Islet precursor cell (in vitro differentiated cells): ENCODE measurements at regions not wholly inside any gene's neighbourhood (a gene's known extent, or its start where the extent isn't known, plus 50 kb on each side); places are given as distances from the start of the nearest gene placed in this dataset.

Source experiments
- DNase-seq: peaks from one replicate; pipeline ENCODE4 v3.0.0-alpha.2; 2018

DNA sequence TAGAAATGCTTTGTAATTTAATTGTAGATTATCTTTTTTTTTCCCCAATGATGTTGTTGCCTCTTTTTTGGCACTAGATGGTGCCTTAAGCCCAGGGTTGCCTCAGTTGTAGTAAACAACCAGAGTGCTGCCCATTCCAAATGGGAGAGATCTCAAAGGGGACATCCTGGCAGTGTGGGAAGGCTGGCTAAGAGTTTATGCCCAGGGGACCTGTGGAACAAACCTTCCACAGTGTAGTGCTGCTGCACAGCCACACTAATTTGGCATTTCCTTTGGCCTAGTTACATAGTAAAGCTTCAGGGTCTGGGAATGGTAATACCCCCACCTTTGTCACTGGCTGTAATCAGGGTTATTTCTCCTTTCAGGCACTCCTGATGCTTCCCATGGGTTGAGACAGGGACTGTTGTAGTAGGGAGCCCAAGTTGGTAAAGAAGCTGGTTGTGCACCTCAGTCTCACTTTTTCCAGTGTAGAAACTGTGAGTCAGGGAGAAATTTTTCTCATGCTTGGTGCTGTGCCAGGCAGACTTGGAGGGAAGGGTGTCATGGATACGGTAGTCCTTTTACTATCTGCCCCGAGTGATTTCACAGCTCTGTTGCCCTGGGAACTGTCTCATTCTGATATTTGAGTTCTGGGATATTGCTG is 177.8 kb upstream of the ECI2 start:
- peak; percentile 68 for DNase-seq

DNA sequence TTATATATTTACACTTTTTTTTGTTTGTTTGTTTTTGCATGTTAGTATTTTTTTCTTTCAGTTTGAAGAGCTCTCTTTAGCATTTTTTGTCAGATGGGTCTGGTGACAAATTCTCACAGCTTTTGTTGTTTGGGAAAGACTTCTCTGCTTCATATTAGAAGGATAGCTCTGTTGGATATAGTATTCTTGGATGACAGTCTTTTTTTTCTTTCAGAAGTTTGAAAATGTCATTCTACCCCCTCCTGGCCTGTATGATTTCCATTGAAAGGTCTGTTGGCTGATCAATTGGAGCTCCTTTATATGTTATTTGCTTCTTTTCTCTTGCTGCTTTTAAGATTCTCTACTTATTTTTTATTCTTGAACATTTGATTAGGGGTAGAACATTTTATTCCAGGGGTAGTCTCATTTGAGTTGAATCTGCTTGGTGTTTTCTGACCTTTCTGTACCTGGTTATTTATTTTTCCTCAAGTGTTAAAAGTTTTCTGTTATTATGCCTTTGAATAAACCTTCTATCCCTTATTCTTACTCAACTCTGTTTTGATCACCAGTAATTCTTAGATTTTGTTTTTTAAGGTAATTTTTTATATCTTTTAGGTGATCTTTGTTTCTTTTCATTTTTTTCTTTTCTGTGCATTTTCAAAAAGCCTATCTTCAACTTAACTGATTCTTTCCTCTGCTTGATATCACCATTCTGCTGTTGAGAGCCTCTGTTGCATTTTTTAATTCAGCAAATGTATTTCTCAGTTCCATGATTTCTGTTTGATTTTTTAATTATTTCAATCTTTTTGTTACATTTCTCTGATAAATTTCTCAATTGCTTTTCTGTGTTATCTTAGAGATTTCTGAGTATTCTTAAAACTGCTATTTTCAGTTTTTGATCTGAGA is 176.8 kb upstream of the ECI2 start:
- DNase-seq, result no peak

DNA sequence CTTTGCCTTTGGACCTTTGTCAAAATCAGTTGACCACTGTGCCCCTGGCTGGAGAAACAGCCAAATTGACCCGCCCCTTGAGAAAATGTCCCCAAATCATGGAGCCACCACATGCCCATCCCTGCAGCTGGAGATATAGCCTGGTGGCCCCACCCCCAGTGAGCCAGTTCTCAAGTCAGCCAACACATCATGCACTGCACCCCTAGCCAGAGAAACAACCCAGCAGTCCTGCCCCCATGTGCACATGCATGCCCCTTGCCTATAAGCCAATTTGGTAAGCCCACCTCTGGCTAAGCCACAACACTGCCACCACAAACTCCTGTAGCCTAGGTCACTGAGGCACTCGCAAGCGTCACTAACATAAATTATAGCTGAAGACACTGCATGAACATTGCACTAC is 174.2 kb upstream of the ECI2 start:
- no peak for DNase-seq

DNA sequence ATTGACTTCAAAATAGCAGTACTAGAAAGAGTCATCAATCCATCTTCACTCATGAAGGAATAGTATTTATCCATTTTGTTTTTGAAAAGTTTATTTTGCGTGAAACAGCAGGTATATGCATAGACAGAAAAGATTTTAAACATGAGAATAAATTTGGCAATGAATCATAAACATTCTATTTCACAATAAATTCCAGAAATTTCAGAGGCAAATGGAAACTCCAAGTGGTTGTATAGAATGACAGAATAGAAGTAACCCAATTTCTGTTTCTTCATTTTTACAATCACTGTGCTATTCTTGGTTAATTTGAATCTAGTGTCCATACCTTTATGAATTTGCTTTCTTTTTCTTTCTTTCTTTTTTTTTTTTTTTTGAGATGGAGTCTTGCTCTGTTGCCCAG is 173.0 kb upstream of the ECI2 start:
- DNase-seq, result no peak

DNA sequence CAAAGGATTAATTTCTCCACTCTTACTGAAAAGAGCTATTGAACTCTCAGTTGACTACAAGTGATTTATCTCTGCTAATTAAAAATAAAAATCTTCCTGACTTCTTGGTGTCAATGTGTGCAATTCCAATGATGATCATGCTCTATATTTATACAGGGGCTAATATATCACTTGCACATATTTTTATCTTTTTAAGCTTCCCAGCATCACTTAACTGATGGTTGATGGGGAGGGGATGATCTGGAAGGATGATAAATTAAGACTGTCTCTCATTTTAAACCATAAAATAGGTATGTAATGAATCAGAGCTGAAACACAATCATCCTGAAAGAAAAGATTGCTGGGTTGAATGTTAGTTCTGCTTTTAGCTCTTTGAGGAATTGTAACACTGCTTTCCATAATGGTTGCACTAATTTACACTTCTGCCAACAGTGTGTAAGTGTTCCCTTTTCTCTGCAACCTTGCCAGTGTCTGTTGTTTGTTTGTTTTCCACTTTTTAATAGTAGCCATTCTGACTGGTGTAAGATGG is 169.6 kb upstream of the ECI2 start:
- no peak for DNase-seq

DNA sequence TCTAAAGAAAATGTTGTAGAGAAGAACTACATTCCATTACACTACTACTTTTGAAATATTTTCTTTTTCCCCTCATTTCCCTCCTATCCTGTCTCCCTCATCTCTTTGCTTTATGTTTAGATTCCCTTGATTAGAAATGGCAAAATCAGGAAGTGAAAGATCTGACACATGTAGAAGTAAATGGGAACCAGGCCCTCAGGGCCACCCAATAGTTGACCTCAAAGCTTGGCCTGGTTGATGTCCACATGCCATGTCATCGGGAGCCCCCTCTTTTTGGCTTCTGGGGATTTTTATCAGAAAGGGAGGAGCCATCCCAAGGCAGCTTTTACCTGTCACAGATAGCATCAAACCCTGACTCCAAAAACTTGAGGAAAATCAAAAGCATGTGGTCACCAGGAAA is 168.3 kb upstream of the ECI2 start:
- no peak for DNase-seq

DNA sequence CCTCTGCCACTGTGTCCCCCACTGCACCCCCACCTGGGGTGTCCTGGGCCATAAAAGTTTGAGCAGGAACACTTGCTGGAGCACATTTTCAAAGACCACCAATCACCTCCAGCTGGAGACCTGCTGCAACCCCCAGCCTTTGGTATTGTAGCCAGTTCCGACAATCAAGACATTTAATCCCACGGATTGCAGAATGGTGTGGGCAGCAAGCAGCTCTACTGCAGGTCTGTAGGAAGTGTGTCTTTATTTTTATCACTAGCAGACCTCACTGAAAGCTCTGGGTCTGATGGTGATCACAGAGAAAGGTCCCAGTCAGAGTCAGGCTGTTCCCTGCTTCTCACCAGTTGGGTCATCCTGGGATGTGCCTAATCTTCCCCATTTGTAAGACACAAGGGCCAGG is 167.1 kb upstream of the ECI2 start:
- DNase-seq, result no peak

DNA sequence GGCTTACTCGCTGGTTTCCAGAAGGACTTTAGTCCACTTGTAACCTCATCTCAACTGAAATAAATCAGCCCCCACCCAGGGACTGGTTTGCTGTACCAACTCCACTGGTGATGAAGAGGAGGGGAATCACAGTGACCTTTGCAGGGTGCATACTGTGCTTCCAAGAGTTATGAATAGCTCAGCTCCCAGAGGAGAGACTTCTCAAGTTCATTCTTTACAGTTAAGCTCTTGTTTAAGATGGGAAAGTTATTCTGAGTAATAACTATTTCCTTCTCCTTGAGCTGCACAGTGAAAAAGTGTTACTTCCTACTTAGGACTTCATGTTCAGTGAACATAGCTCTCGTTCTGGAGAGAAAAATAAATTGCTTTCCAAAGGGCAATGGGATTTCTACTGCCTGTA is 166.5 kb upstream of the ECI2 start:
- no peak for DNase-seq

DNA sequence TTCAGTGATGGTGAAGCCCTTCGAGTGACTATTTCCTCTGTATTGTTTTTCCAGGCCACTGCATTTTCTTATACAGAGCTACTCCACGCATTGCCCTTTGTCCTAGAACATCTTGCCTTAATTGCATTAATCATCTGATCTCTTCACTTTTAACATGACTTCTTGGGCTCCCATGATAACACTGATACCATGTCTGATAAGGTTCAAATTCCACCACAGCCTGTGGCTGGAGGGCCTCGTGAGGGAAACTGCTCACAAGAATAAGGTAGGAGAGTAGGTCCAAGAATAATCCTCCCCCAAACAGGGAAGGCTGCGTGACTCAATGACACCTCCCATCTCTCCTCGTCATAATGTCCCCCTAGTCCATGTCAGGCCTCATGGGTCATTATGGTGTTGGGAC is 165.5 kb upstream of the ECI2 start:
- DNase-seq, result no peak

DNA sequence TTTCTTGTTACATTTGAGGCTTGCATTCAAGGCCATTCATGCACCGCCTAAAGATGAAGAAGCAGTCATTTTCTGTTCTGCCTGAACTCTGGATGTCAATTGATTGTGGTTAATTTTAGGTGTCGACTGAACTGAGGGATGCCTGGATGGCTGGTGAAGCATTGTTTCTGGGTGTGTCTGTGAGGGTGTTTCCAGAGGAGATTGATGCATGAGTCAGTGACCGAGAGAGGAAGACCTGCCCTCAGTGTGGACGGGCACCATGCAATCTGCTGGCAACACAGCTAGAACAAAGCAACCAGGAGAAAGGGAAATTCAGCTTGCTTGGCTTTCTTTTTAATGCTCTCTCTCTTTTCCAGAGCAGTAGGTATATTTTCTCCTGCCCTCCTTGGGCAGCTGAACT is 164.1 kb upstream of the ECI2 start:
- DNase-seq, result no peak

DNA sequence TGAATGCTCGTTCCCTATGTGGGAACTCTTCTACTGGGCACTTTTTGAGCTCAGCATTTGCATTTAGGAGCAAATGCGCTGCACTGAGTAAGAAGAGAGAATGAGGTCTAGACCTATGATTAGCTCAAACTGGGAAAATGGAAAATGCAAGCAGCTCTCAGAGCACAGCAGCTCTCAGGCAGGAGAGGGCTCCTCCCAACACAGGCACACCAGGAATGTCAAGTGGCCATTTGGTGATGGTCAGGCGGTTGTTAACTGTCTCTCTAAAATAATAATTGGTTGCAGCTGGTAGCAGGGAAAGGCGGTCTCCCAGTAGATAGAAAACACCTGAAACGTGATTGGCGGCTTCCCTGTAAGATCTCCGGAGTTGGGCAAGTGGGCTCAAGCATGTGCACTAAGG is 162.0 kb upstream of the ECI2 start:
- DNase-seq, result peak; percentile 79

DNA sequence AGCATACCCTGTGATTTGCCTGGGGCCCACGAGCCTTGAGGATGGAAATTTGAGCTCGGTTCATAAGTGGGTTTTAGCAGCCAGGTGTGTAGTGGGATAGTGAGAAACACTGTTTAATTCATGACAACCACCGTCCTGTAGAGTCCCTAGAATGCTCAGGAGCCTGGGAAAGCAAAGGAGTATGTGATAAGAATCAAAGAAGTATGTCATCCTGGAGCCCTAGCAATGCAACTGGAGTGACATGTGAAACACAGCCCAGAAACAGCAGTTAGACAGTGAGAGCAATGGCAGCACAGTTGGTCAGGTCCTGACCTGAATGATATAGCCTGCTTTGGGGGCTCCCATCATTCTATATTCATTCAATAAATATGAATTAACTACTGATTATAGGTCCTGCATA is 161.2 kb upstream of the ECI2 start:
- peak; percentile 63 for DNase-seq

DNA sequence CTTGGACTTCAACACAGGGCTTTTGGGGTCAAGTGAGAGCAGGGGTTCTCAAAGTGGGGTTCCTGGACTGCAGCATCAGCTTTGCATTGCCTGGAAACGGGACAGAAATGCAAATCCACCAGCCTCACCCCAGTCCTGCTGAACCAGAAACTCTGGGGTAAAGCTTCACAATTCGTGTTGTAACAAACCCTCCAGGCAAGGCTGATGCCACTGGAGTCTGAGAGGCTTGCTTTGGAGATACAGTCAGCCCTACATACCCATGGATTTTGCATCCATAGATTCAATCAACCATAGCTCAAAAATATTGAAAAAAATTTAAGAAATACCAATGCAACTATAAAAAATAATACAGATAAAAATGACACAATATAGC is 160.4 kb upstream of the ECI2 start:
- DNase-seq, result no peak

DNA sequence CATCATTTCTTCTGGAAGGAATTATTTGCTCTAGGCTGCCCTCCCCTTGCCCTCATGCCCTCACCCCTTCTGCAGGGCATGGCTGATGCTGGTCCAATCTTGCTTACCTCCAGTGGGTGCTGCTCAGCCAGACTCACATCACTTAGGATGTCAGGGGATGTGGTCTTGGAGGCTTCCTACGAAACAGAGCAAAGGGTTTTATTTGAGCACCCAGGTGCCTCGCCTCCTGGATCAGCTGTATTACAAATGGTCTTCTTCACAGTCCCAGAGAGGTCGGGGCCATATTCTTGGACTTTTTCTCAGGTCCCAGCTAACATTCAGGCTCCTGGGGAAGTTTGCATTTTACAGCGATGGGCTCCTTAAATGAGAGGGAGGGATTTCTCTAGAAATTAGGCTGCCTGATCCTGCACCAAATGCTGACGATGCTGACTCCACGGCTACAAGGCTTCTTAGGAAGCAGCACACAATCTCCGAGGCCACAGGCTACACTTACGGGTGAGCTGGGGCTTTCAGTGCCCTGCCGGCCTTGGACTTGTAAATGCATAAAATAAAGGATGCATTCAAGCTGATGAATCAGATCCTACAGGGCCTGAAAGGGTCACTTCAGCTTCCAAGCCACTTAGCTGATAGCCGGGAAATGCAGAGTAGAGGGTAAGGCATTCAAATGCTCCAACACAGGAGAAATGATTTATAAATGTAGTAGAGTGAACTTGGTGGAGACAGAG is 159.8 kb upstream of the ECI2 start:
- no peak for DNase-seq

DNA sequence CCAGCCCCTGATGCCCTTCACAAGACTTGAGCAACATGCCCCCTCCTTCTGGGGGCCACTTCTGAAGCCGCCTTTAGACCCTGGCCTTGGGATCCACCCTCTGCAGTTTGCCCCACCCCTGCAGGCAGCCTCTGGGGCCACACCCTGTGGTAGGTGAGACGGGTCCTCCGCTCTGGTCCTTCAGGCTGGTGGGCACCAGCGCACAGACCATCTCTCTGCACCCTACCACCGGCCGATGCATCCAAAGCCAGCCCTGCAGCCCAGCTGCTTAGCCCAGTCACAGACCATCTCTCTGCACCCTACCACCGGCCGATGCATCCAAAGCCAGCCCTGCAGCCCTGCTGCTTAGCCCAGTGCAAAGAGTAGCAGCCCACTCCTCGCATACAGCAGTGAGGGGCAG is 159.3 kb upstream of the ECI2 start:
- no peak for DNase-seq

DNA sequence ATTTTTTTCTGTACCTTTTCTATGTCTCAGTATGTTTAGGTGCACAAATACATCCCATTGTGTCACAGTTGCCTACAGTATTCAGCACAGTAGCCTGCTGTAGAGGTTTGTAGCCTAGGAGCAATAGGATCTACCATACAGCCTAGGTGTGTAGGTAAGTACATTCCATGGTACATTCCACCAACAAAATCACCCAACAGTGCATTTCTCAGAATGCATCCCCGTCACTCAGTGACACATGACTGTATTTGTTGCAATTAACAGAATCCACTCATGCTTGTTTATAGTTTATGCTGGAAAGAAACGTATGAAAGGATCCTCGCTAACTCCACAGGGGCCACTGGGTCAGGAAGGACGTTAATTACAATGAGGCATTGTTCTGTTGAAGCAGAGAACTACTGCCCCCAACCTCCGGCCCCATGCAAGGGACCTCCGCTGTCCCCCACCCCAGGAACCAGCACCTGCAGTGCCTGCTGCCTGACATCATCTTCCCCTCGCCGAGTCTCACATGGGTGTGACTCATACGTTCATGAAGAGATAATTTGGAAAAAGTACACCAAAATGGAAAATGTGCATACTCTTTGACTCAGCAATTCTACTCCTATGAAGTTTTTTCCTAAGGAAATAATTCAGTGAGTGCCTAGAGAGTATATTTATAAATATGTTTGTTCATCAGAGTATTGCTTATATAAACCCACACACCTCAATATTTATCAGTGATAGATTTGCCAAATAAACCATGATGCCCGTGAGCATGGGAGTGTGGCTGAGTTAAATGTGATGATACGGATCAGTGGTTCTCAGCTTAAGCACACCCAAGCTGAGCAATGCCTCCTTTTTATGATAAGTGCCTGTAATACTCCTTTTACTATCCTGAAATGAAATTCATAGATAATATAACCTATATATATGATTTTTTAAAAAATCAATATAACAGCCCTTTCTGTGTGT is 156.4 kb upstream of the ECI2 start:
- DNase-seq, result peak; percentile 79

DNA sequence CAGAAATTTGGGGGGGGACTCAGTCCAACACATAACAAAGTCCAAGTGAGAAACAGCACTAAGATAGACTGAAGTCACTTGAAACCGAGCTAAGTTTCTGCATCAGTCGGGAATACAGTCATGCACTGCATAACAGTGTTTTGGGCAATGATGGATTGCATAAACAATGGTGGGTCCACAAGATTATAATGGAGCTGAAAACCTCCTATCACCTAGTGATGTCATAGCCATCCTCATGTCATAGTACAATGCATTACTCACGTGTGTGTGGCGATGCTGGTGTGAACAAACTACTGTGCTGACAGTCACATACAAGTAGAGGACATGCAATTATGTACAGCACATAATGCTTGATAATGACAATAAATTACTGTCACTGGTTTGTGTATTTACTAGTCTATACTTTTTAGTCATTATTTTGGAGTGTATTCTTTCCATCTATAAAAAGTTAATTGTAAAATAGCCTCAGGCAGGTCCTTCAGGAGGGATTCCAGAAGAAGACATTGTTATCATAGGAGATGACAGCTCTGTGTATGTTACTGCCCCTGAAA is 154.5 kb upstream of the ECI2 start:
- DNase-seq, result no peak

DNA sequence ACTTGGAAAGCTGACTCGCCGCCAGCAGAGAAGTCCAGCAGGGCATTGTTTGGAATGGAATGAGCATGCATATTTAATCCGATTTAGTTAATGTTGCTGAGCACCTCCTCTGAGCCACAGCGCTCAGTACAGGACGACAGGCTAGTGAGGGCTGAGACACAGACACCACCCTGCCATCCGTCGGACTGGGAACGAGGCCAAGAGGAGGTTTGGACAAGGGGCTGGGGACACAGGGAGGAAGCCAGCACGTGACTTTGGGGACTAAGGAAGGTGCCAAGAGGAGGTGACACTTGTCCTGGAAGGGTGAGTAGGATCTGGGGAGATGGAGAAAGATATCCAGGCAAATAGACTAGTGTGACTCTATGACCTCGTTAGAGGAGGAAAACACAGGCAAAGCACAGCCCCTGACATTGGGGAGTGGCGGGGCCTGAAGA is 152.5 kb upstream of the ECI2 start:
- no peak for DNase-seq

DNA sequence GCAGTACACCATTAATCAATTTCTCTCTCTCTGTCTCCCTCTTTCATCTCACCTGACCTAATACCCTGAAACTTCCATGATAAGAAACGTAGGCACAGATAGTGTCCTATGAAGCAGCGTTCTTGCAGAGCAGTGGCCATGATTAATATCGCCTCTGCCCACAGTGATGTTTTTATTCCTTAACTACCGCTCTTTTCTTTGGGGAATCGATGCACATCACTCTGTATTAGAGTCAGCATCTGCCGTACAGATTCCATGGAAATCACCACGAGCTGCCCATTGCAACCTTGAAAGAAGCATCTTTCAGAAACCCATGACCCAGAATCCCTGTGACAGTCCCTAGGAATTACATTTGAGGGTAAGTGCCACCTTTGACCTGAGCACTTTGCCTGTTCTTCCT is 152.0 kb upstream of the ECI2 start:
- no peak for DNase-seq

DNA sequence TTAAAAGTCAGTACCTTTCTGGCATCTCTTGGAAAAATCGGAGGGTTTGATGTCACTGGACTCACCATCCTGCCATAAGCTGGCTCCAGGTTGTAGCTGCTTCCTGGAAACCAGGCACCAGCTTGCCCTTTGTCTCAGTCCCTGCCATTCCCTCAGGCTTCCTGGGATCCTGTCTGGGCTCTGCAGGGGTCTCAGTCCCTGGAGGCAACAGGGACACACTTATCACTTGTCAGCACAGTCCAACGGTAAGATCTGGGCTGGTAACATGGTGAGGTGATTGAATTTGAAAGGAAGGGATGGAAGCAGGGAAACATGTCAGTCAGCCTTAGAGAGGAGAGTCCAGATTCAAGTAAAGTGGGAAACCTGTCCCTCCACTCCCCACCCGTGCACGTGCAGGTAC is 147.6 kb upstream of the ECI2 start:
- no peak for DNase-seq

DNA sequence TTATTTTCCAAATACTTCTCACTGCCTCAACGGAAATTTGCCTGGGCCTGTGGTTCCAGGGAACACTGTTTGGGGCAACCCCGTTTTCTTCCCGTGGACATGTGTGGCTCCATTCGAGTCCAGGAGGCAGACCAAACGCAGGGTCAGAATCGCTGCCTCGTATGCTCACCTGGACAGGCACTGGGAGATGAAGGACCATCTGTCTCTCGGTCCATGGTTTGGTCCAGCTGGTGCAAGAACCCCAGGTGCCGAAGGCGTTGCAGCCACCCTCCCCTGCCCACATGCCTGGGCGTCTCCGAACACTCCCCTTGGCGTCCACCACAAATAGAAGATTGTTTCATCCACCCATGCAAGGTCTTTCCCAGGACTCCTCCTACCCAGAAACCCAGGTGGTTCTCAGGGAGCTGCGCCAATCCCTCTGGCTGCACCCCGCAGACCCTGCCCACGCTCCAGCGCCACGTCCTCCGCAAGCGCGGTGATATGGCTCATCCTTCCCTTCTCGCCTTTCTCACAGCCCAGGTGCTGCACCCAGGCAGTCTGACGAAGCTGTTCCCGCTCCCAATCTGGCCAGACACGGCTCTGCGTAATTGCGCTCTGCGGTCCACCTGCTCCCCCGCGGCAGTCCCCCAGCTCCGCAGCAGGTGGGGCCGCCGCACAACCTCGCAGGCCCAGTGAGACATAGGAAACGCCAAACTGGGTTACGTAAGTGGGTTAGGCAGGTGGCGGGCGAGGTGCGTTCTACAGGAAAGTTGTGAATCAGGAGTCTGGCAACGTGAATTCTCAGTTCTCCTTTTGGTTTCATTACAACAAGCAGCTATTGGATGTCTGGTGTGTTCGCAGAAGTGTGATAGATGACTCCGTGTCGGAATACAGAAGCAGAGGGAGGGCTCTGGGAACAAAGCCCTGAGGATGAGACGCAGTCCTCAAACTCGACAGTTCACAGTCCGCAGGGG is 146.2 kb upstream of the ECI2 start:
- DNase-seq, result peak; percentile 85
